Dendritic cell treated with granulocyte-macrophage colony-stimulating factor and Interleukin-4, amounts not matched to agents 40 ng/mL and 50 ng/mL, for 4 days (primary cell): ENCODE measurements at regions not wholly inside any gene's neighbourhood (a gene's known extent, or its start where the extent isn't known, plus 50 kb on each side); places are given as distances from the start of the nearest gene placed in this dataset.

Experiments
- H3K27ac Mint-ChIP-seq: one replicate; pipeline ENCODE4 v1.8.0; 2022; ENCODE audit warnings: mild to moderate bottlenecking, mixed read lengths
- H3K27me3 Mint-ChIP-seq: one replicate; pipeline ENCODE4 v1.8.0; 2022; ENCODE audit warnings: mild to moderate bottlenecking, mixed read lengths
- H3K36me3 Mint-ChIP-seq: one replicate; pipeline ENCODE4 v1.8.0; 2022; ENCODE audit warnings: low read depth, mixed read lengths
- H3K4me1 Mint-ChIP-seq: one replicate; pipeline ENCODE4 v1.8.0; 2022; ENCODE audit warnings: low read depth, mixed read lengths
- H3K4me3 Mint-ChIP-seq: one replicate; pipeline ENCODE4 v1.8.0; 2022; ENCODE audit warnings: mild to moderate bottlenecking, moderate library complexity, mixed read lengths
- H3K9me3 Mint-ChIP-seq: one replicate; pipeline ENCODE4 v1.8.0; 2022; ENCODE audit warnings: mixed read lengths
- intact Hi-C: fragments of 100-400 bp; cut with micrococcal nuclease; formaldehyde crosslinking; loops from one replicate; pipeline ENCODE4 v1.15.0; 2022

DNA sequence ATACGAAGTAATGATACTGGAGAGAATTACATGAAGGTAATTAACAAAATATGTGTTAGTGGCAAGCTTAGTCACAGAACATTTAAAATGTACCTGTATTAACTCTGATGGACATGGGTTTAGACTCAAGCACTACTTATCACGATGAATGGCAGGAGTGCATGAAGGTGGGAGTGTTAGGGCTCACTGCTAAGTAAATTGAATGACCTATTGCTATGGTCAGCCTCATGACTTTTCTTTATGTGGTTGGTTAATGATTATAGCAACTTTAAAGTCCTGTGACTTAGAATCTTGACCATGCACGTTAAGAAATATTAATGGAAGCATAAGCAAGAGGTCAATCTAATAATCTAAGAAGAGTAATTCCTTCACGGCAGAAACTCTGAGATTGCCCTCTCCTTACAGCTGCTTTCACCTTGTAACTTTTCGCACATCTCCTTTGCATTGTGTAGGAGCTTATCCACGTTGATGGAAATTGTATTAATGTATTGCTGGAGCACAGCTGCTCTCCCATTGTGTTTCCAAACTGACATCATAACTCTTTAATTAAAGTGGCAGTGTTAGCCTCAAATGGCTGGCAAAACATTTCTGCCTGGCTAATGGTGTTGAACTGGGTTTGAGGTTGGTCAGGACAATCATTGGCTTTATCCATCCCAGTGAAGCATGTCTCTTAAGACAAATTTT lies 114.5 kb downstream of the RXFP2 start:
- Mint-ChIP-seq H3K4me3 (no peak overlapping the region), H3K4me1 (peaks cover 13% of the 10 kb centered on the region), H3K27ac (no peak overlapping the region), H3K9me3 (no peaks in the 10 kb centered on the region), H3K36me3 (no peaks in the 10 kb centered on the region), H3K27me3 (no peaks in the 10 kb centered on the region)
- intact Hi-C loops = no loop called here

DNA sequence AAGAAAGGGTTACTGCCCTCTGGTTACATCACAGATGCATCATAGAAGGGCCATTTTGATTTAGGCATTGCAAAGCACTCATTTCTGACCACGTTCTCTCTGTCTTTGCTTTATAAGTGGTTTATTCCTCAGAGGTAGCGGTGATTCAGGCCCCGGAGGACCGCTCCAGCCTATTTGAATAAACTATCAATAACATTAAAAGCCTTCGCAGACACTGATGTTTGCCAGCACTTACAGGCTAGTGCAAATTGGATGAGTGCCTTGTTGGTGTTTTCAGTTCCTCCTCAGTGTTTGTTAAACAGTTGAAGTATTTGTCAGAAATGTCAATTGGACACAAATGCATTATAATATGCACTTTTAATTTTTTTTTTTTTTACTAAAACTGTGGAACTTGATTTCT lies 120.2 kb downstream of the RXFP2 start:
- H3K36me3 Mint-ChIP-seq = no peaks in the 10 kb centered on the region
- no peak overlapping the region for H3K4me3 Mint-ChIP-seq
- H3K27me3 Mint-ChIP-seq = no peaks in the 10 kb centered on the region
- intact Hi-C loops = no loop called here
- H3K9me3 Mint-ChIP-seq = no peaks in the 10 kb centered on the region
- peak overlapping the region; percentile 2 for H3K27ac Mint-ChIP-seq
- H3K4me1 Mint-ChIP-seq = peaks cover 27% of the 10 kb centered on the region

DNA sequence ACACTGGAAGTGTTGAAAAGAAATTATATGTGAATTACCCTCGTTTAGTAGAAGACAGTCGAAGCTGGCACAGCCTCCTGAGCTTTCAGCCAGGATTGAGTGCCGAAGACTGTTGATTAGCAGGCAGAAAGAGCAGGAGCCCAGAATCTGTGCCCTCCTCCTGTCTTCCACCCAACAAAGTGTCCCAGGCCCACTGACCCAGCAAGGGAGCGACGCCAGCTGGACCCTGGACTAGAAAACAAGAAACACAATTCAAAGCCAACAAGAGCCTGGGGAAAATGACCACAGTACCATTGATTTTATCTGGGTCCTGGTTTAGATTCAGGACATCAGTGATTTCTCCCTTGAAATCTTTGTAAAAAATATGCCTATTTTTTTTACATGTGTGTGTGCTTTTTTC lies 120.7 kb downstream of the RXFP2 start:
- no peaks in the 10 kb centered on the region for H3K9me3 Mint-ChIP-seq
- intact Hi-C loops = no loop called here
- no peaks in the 10 kb centered on the region for H3K27me3 Mint-ChIP-seq
- peak overlapping the region; percentile 2 for H3K27ac Mint-ChIP-seq
- no peaks in the 10 kb centered on the region for H3K36me3 Mint-ChIP-seq
- H3K4me3 Mint-ChIP-seq = no peak overlapping the region
- H3K4me1 Mint-ChIP-seq = peaks cover 32% of the 10 kb centered on the region

DNA sequence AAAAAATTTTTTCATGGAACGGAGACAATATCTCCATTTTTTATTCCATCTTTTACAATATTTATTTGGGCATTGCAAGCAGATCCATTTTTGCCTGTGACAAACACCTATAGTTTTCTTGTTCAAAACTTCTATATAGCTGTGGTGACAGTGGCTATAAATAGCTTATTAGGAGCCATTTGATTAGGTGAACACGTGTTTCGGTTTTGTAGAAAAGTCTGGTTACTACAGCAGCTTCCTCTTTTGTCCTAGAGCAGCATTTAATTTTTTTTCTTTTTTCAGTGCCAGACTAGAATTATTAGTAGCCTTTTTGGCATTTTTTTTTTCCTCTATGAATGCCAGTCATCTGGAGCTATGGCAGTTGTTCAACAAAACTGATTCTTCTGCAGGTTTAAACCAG lies 123.5 kb downstream of the RXFP2 start:
- H3K4me3 Mint-ChIP-seq = no peak overlapping the region
- no peak overlapping the region for H3K27ac Mint-ChIP-seq
- peaks cover 38% of the 10 kb centered on the region for H3K4me1 Mint-ChIP-seq
- intact Hi-C loops = no loop called here
- H3K36me3 Mint-ChIP-seq = no peaks in the 10 kb centered on the region
- no peaks in the 10 kb centered on the region for H3K9me3 Mint-ChIP-seq
- no peaks in the 10 kb centered on the region for H3K27me3 Mint-ChIP-seq

DNA sequence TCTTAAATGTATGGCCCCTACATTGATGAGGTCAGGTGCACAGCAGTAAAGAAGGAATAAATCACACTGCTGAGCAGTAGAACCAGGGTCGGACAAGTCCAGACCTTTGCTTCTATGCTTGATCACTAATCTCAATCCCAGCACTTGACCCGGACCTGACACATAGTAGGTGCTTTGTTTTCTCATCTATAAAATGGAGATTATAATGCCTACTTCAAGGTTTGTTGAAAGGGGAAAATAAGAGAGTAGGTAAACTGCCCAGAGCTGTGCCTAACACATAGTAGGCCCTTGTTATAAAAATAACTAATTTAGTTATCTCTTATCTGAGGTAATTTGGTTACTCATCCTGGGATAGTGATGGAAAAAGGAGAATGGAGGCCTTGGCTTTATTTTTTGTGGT lies 125.0 kb downstream of the RXFP2 start:
- intact Hi-C loops = no loop called here
- no peaks in the 10 kb centered on the region for H3K27me3 Mint-ChIP-seq
- no peaks in the 10 kb centered on the region for H3K36me3 Mint-ChIP-seq
- no peak overlapping the region for H3K4me3 Mint-ChIP-seq
- peaks cover 34% of the 10 kb centered on the region for H3K4me1 Mint-ChIP-seq
- no peaks in the 10 kb centered on the region for H3K9me3 Mint-ChIP-seq
- peak overlapping the region; percentile 68 for H3K27ac Mint-ChIP-seq

DNA sequence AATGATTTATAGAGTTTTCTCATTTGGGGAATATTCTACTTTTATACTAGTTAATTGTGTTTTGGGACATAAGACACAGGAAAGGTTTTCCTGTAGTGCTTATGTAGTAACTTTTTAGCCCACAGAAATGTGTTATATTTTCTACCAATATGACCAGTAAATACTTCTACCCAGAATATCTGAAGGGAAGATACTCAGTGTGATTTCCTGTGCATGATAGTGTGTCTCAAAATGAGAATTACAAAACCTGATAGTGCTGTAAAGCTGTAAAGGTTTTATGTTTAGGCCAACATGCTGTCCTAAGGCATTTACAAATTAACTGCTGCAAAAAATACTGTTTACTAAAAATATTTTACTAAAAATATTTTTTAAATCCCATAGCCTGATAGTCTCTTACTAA lies 126.8 kb downstream of the RXFP2 start:
- H3K27ac Mint-ChIP-seq = no peak overlapping the region
- peaks cover 32% of the 10 kb centered on the region for H3K4me1 Mint-ChIP-seq

DNA sequence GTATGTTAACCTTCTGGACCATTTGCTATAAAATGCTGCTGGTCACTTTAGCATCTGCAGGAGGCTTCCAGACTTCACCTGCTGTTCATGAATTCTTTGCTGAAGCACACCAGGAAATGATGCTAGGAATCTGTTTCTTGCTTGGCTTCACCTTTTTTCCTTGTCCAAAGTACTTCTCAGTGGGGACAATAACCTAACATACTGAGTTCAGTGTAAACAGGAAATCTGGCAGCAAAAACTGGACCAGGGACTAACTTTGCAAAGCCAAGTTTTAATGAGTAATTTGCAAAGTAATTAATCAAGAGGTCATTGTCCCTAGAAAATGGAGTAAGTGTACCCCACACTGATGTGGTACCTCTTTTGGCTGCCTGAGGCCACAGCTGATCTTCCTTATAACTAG lies 128.4 kb downstream of the RXFP2 start:
- Mint-ChIP-seq H3K9me3 (no peaks in the 10 kb centered on the region), H3K4me1 (peaks cover 36% of the 10 kb centered on the region), H3K27ac (no peak overlapping the region), H3K4me3 (no peak overlapping the region), H3K36me3 (no peaks in the 10 kb centered on the region), H3K27me3 (no peaks in the 10 kb centered on the region)
- intact Hi-C loops = loop anchor here (5.0 kb wide), 1 partner anchor 35 kb away; no protein-coding TSS in a partner anchor

More for the DNA sequence above, 126.8 kb downstream of the RXFP2 start:
- intact Hi-C loops = loop anchor here (5.0 kb wide), 1 partner anchor 36 kb away; no protein-coding TSS in a partner anchor
- no peaks in the 10 kb centered on the region for H3K27me3 Mint-ChIP-seq
- no peak overlapping the region for H3K4me3 Mint-ChIP-seq
- H3K36me3 Mint-ChIP-seq = no peaks in the 10 kb centered on the region
- no peaks in the 10 kb centered on the region for H3K9me3 Mint-ChIP-seq

DNA sequence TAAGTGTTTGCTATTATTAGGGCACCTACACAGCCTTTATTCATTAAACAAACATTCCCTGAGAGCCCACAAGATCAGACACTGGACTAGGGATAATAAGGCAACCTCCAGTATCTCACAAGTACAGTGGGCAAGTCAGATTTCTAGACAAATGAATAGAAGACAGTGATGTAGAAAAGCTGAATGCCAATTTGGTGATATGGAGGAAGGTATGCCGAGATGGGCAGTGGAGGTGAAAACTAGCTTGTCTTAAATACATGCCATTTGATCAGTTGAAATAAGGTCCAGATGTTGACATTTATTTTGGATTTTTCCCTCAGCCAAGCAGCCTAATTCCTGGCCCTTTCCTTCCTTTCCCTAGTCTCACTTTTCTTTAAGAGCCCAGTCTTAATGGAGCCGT lies 130.3 kb downstream of the RXFP2 start:
- H3K27me3 Mint-ChIP-seq = no peaks in the 10 kb centered on the region
- H3K27ac Mint-ChIP-seq = no peak overlapping the region
- H3K9me3 Mint-ChIP-seq = no peaks in the 10 kb centered on the region
- peaks cover 33% of the 10 kb centered on the region for H3K4me1 Mint-ChIP-seq
- no peak overlapping the region for H3K4me3 Mint-ChIP-seq
- H3K36me3 Mint-ChIP-seq = no peaks in the 10 kb centered on the region
- intact Hi-C loops = loop anchor here (5.0 kb wide), 1 partner anchor 33 kb away; no protein-coding TSS in a partner anchor

DNA sequence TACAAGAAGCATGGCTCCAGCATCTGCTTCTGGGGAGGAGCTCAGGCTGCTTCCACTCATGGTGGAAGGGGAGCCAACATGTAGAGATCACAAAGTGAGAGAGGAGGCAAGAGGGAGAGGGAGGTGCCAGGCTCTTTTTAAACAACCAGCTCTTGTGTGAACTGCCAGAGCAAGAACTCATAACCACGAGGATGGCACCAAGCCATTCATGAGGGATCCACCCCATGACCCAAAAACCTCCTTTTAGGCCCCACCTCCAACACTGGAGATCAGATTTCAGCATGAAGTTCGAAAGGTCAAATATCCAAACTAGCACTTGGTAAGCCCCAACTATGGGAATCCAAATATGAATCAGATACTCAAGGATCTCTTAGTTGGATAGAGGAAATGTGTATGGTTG lies 131.2 kb downstream of the RXFP2 start:
- intact Hi-C loops = no loop called here
- no peaks in the 10 kb centered on the region for H3K36me3 Mint-ChIP-seq
- H3K9me3 Mint-ChIP-seq = no peaks in the 10 kb centered on the region
- no peak overlapping the region for H3K4me3 Mint-ChIP-seq
- H3K27me3 Mint-ChIP-seq = no peaks in the 10 kb centered on the region
- peak overlapping the region; percentile 47 for H3K27ac Mint-ChIP-seq
- peaks cover 24% of the 10 kb centered on the region for H3K4me1 Mint-ChIP-seq

DNA sequence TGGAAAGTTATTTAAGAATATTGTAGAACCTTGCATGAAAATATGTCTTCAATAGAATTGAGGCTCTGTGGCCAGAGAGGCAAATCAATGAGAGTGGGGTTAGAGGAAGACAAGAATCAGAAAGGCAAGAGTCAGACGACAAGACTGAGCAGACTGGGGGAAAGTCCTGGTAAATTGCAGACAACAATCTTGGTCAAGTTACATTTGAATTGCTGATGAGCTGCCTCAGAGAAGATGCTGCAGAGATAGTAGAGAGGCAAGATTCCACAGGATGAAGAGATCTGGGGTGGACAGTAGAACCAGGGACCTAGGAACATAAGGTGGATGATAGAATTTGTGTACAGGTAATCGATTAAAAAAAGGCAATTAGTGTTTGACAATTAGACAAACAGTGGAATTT lies 133.8 kb downstream of the RXFP2 start:
- H3K36me3 Mint-ChIP-seq = no peaks in the 10 kb centered on the region
- intact Hi-C loops = no loop called here
- no peak overlapping the region for H3K4me3 Mint-ChIP-seq
- H3K4me1 Mint-ChIP-seq = peaks cover 42% of the 10 kb centered on the region
- no peaks in the 10 kb centered on the region for H3K27me3 Mint-ChIP-seq
- H3K9me3 Mint-ChIP-seq = no peaks in the 10 kb centered on the region
- no peak overlapping the region for H3K27ac Mint-ChIP-seq

DNA sequence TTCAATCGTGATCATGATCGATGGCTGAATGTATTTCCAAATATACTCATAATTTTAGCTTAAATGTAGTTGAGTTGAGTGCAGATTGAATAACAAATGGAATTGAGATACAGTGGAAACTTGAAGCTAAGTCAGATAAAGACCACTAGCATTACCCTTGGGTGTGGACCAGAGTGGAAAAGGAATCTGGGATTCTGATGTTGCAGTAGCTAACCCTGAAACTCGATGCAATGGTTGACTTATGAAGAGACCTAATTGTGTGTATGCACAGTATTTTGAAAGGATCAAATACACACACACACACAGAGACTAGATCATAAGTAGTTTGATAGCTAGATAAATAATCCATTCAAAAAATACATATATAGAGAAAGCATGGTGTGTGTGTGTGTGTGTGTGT lies 135.8 kb downstream of the RXFP2 start:
- no peaks in the 10 kb centered on the region for H3K27me3 Mint-ChIP-seq
- H3K36me3 Mint-ChIP-seq = no peaks in the 10 kb centered on the region
- intact Hi-C loops = no loop called here
- no peaks in the 10 kb centered on the region for H3K9me3 Mint-ChIP-seq
- H3K4me3 Mint-ChIP-seq = no peak overlapping the region
- no peak overlapping the region for H3K27ac Mint-ChIP-seq
- peaks cover 40% of the 10 kb centered on the region for H3K4me1 Mint-ChIP-seq

DNA sequence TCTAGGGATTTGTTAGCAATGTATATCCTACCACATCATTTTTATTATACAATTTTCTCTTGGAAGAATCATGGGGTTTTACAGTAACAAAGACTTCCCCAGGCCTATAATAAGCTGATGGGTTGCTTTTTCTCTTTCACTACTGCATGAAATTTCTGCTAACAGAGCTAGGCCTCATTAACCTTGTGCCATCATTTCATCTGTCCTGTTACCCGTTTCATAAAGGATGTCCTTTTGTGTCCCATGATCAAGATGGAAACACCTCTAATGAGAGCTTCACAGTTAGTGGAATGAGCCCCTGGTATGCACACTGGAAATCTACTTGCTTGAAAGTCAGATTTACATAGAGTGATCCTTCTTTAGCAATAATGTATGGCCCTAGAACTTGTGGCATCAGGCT lies 138.7 kb downstream of the RXFP2 start:
- Mint-ChIP-seq H3K27ac (no peak overlapping the region), H3K4me3 (no peak overlapping the region), H3K4me1 (peaks cover 36% of the 10 kb centered on the region), H3K36me3 (no peaks in the 10 kb centered on the region), H3K27me3 (no peaks in the 10 kb centered on the region), H3K9me3 (no peaks in the 10 kb centered on the region)
- intact Hi-C loops = no loop called here

DNA sequence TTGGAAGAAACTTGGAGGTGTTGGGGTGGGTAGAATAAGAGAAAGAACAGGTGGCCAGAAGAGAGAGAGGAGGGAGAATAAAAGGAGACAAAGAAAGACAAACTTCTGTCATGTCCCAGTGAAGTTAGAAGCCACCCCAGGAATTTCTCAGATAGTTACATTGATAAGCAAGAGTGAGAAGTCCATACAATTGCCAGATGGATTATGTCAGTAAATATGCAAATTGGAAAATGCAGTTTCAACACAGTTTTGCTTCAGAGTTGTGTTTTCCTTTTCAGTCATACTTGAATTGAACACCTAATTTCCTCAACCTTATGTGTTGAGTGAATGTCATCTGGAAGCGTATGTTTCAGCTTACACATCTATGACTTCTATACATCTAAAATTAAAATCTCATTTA lies 139.2 kb downstream of the RXFP2 start:
- H3K9me3 Mint-ChIP-seq = no peaks in the 10 kb centered on the region
- H3K4me3 Mint-ChIP-seq = no peak overlapping the region
- no peak overlapping the region for H3K27ac Mint-ChIP-seq
- H3K4me1 Mint-ChIP-seq = peaks cover 31% of the 10 kb centered on the region
- no peaks in the 10 kb centered on the region for H3K36me3 Mint-ChIP-seq
- H3K27me3 Mint-ChIP-seq = no peaks in the 10 kb centered on the region
- intact Hi-C loops = no loop called here

DNA sequence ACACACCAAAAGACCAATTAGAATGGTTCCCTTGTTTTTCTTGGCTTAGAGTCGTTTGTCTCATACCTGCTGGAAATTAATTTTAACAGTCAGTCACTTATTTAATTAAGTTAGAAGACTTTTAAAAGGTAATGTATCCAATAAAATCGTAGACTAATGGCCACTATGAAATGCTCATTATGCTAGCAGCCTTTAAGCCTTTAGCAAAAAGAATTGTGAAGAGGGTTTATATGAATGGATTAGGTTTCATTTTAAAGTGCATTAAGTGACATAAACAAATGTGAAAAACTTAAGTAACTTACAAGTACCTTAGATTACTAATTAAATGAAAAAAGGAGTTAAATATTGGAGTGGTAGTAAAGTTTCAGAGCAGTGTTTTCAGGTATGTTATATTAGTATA lies 139.6 kb downstream of the RXFP2 start:
- intact Hi-C loops = no loop called here
- Mint-ChIP-seq H3K9me3 (no peaks in the 10 kb centered on the region), H3K27ac (no peak overlapping the region), H3K4me1 (peaks cover 31% of the 10 kb centered on the region), H3K36me3 (no peaks in the 10 kb centered on the region), H3K27me3 (no peaks in the 10 kb centered on the region), H3K4me3 (no peak overlapping the region)

DNA sequence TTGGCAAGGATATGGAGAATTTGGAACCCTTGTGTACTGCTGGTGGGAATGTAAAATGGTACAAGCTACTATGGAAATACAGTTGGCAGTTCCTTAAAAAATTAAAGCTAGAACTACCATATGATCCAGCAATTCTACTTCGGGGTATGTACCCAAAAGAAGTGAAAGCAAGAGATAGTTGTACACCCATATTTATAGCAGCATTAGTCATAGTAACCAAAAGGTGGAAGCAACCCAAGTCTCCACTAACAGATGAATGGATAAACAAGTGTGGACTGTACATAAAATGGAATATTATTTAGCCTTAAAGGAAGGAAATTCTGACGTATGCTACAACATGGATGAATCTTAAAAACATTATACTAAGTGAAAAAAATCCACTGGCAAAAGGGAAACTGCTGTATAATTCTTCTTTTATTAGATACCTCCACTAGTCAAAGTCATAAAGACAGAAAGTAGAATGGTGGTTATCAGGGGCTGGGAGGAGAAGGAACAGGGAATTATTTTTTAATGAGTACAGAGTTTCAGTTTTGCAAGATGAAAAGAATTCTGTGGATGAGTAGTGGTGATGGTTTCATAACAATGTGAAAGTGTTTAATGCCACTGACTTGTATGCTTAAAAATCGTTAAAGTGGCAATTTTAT lies 141.6 kb downstream of the RXFP2 start:
- Mint-ChIP-seq H3K4me3 (no peak overlapping the region), H3K27ac (peak overlapping the region; percentile 56), H3K9me3 (no peaks in the 10 kb centered on the region), H3K36me3 (no peaks in the 10 kb centered on the region), H3K4me1 (peaks cover 43% of the 10 kb centered on the region), H3K27me3 (no peaks in the 10 kb centered on the region)
- intact Hi-C loops = no loop called here
